ENCODE measurements at regions not wholly inside any gene's neighbourhood (a gene's known extent, or its start where the extent isn't known, plus 50 kb on each side); places are given as distances from the start of the nearest gene placed in this dataset.

DNA sequence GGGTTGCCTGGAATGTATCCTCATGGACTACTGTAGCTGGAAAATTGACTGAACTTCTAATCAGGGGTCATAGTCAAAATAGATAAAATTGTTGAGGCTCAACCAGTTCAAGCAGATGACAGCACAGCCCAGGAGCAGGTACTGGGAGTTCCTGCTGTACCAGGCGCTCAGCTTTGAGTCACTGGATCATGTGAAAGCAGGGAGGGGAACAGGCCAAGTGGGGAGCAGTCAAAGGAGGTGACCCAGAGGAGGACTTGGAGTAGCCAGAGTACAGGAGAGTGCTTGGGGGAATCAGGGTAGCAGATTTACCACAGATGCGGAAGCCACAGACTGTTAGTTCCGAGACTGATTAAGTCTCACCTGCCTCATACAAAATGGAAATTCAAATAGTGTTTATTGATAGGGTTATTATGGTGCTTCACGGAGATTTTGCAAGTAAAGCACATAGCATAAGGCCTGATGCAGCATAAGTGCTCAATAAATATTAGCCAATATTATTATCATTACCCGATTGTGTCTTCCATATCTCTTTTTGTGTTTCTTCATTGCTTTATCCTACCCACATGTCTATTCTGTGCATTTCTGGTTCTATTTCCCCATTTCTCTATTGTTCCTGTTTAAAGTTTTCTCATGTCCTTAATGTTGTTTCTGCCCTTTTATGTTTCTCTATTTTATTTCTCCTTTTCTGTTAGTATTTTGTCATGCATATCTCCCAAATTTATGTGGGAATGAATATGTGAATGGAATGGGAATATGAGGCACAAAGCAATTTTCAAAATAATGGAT is 369.2 kb upstream of the MCTP2 start:
- no peak for DNase-seq

DNA sequence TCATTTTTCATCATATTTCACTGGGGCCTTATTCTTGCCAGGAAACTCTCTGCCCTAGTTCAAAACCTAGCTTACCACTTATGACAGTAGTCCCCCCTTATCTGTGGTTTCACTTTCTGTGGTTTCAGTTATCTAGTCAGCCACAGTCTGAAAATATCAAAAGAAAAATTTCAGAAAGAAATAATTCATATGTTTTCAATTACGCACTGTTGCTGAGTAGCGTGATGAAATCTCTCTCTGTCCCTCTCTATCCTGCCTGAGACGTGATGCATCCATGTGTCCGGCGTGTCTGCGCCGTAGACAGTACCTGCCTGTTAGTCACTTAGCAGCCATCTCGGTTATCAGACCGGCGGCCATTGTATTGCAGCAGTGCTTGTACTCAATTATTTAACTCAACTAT is 369.9 kb upstream of the MCTP2 start:
- DNase-seq, result no peak

DNA sequence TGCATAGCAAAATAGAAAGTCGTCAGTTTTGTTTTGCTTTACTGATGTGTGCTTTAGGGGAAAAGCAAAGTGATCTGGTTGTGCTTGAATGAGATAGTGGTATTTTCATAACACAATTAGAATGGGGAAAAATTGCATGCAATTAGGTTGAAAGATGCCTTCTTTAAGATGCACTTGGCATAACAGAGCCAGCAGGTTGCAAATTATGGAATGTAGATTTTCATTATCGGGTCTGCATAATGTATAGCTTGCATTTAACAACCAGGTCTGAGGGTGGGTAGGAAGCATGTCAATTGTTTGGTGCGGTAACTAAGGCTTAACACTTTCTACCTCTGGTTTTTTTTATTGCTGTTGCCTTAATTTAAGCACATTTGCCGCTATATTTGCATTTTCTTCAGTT is 370.7 kb upstream of the MCTP2 start:
- no peak for DNase-seq

DNA sequence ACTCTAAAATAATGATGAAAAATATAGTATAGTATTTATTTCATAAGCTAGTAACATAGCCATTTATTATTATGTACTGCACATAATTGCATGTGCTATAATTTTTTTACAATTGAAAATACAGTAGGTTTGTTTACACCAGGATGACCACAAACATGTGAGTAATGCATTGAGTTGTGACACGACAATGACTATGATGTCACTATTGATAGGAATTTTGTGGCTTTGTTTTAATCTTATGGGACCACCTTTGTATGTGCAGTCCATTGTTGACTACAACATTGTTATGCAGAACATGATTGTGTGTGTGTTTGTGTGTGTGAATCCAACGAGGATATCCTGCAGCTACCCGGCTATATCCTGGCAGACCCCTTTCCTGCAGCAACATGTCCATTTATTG is 372.2 kb upstream of the MCTP2 start:
- no peak for DNase-seq

DNA sequence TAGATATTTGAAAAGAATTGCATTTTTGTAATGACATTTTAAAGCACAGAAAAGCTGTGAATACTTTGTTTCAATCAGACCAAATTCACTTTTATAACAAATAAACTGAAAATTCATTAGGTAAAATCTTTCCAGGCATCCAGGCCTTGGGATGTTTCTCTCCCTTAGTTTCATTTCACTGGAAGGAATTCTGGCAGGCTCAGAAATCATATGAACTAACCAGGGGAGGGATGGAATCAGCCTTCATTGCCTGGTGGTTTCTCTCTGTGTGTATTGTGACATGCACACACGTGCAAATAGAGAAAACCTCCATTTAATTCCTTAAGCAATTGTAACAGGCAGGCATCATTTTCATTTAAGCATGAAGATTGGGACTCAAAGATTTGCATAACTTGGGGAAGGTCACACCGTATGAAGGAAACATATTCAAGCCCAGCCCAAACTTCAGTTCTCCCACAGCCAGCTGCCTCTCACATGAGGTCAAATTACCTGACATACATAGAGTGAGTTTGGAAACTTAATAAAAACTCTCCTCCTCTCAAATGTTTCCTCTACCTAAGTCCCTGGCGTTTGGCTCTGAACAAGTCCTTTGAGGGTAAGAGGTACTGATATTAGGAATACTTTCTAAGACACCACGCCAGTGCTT is 376.1 kb upstream of the MCTP2 start:
- no peak for DNase-seq

GRCh38 chr15:93854088-93854487 is 377.3 kb upstream of the MCTP2 start:
- DNase-seq, result no peak

GRCh38 chr15:93852761-93853160 is 378.6 kb upstream of the MCTP2 start:
- no peak for DNase-seq

- no peak for DNase-seq
These were observed 382.9 kb upstream of the MCTP2 start for GRCh38 chr15:93848490-93848889.

DNA sequence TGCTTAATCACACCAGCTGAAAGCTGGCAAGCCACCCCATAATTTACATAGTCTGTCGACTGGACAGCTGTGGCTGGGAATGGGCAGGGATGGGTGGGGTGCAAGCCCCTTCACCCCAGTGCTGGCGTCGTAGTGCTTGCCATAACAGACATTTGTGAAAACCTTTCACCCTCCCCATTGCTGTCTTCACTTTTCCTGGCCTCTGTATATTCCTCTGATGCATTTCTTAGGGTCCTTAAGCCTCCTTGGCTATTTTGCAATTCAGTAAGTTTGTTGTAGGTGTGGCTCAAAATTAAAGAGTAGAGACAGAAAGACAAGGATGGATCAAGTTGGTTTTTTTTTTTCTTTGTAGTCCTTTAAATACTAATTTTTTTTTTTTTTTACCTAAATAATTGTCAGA is 383.3 kb upstream of the MCTP2 start:
- DNase-seq, result no peak

GRCh38 chr15:93846148-93846547 is 385.2 kb upstream of the MCTP2 start:
- DNase-seq, result no peak

GRCh38 chr15:93837450-93837849 is 393.9 kb upstream of the MCTP2 start:
- no peak for DNase-seq

- no peak for DNase-seq
These were observed 396.0 kb upstream of the MCTP2 start for GRCh38 chr15:93835344-93835743.

GRCh38 chr15:93831641-93832040 is 399.7 kb upstream of the MCTP2 start:
- DNase-seq, result no peak

DNA sequence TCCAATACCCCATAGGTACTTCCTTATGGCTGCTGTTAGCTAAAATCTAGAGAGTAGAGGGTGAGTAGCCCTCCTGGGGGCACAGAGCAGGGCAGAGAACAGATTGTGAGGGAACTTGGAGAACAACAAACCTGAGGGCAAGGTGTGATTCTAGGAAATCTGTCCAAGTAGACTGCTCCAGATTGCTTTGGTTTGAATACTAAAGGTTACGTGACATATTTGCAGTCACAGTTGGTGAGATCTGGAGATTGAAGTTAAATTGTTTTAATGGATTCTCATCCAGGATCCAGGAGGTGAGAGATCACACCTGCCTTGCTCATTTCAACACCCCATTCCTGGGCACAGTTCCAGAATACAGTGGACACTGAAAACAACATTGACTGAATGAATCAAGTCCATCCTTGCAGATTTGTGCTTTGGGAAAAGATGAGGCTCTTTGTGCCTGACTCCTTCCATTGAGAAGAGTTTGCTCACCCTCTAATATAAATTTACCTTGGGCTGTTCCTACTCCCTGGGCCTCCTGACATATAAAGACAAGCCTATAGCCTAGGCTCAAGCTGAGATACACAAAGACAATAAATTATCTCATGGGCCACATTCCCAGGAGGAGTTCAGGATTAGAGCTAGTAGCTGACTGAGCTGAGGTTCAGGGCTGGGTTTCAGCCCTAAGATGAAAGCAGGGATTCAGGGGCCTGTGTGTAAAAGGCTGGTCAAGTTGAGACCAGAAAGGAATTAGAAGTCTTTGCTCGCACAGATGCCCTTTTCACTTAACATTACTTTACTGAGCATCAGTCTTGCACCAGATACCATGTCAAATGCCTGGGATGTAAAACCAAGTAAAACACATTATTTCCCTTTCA is 400.9 kb upstream of the MCTP2 start:
- no peak for DNase-seq

GRCh38 chr15:93829115-93829870 is 402.1 kb upstream of the MCTP2 start:
- no peak for DNase-seq

GRCh38 chr15:93826790-93827189 is 404.6 kb upstream of the MCTP2 start:
- DNase-seq, result no peak

GRCh38 chr15:93826293-93826692 is 405.1 kb upstream of the MCTP2 start:
- DNase-seq, result no peak

GRCh38 chr15:93825682-93826081 is 405.7 kb upstream of the MCTP2 start:
- DNase-seq, result no peak

- DNase-seq, result no peak
These were observed 407.1 kb upstream of the MCTP2 start for GRCh38 chr15:93823971-93824913.

GRCh38 chr15:93820566-93820965 is 410.8 kb upstream of the MCTP2 start:
- no peak for DNase-seq

DNA sequence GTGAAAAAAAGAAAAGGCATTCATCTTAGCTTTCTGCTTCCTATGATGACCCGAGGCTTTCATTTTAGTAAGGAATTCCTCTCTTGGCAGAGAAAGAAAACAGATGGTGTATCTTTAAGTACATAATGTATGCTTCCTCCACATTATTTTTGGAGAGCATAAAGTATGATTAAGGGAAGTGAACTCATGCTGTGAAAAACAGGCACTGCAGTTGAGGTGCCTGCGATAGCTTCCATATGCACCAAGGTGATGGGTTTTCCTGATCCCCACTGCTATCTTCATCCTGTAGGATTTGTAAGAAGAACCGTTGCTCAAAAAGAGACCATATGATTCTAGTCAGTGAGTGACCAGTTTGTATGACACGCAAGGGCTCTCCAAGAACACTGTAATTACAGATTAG is 411.5 kb upstream of the MCTP2 start:
- no peak for DNase-seq

GRCh38 chr15:93816815-93817214 is 414.5 kb upstream of the MCTP2 start:
- DNase-seq, result no peak

Data from activated CD4-positive, alpha-beta T cell treated with anti-CD3 and anti-CD28 coated beads for 1 hour (primary cell).